Suprapubic skin (tissue), 4 donors: ENCODE measurements at regions not wholly inside any gene's neighbourhood (a gene's known extent, or its start where the extent isn't known, plus 50 kb on each side); places are given as distances from the start of the nearest gene placed in this dataset.

Source experiments
- DNase-seq, 2 donors: peaks; one replicate each; pipeline ENCODE4 v3.0.0-alpha.2; 2019; ENCODE audit warnings: low spot score in 2 of 2
- H3K27ac ChIP-seq: fragments of 200-600 bp; sonication (generic); one replicate; pipeline ENCODE4 v1.5.1; 2019
- H3K27me3 ChIP-seq: fragments of 200-600 bp; sonication (generic); one replicate; pipeline ENCODE4 v1.5.1; 2019
- H3K36me3 ChIP-seq: fragments of 200-600 bp; sonication (generic); one replicate; pipeline ENCODE4 v1.5.1; 2019
- H3K4me1 ChIP-seq: fragments of 200-600 bp; sonication (generic); one replicate; pipeline ENCODE4 v1.5.1; 2019
- H3K4me3 ChIP-seq: fragments of 200-600 bp; sonication (generic); one replicate; pipeline ENCODE4 v1.5.1; 2019; ENCODE audit warnings: mild to moderate bottlenecking
- H3K9me3 ChIP-seq: fragments of 200-600 bp; sonication (generic); one replicate; pipeline ENCODE4 v1.5.1; 2019
- CTCF ChIP-seq, 2 donors: fragments of 200-600 bp in 1 of 2; fragments of 450-650 bp in 1 of 2; sonication (generic) in 1 of 2; IDR thresholded peaks; one replicate each; pipeline ENCODE4 v1.5.1; 2016 to 2019; ENCODE audit warnings: antibody characterized with exemption in 2 of 2, mild to moderate bottlenecking in 1 of 2, moderate library complexity in 1 of 2
- EP300 ChIP-seq: sonication (generic); formaldehyde crosslinking; IDR thresholded peaks from one replicate; pipeline ENCODE4 v1.6.1; 2017; ENCODE audit warnings: antibody characterized with exemption
- POLR2A ChIP-seq, 2 donors: fragments of 450-650 bp; IDR thresholded peaks; one replicate each; pipeline ENCODE4 v1.6.1; 2017; ENCODE audit warnings: antibody characterized with exemption in 2 of 2, mild to moderate bottlenecking in 2 of 2, moderate library complexity in 2 of 2
- POLR2AphosphoS5 ChIP-seq, 3 donors: sonication (generic); formaldehyde crosslinking; IDR thresholded peaks; one replicate each; pipeline ENCODE4 v1.6.1; 2017; ENCODE audit warnings: antibody characterized with exemption in 3 of 3
- WGBS: methylation state at CpG from one replicate; pipeline ENCODE4 v1.1.5; 2018; 5-methylcytosine and 5-hydroxymethylcytosine counted together

- no peak for DNase-seq
- 70% methylated on average over 5 of the region's 5 CpGs for WGBS
- Histone ChIP-seq H3K36me3 (no peaks in the 10 kb centered on the region), H3K27ac (no peak overlapping the region), H3K4me3 (no peak overlapping the region), H3K4me1 (peaks cover 2% of the 10 kb centered on the region), H3K27me3 (no peaks in the 10 kb centered on the region), H3K9me3 (no peaks in the 10 kb centered on the region)
- no peak for TF ChIP-seq POLR2AphosphoS5 (IDR thresholded peaks at IDR 0.05)
- TF ChIP-seq CTCF (IDR thresholded peaks at IDR 0.05) = no peak
- no peak for TF ChIP-seq EP300
- no peak for TF ChIP-seq POLR2A (IDR thresholded peaks at IDR 0.05)
These were observed 244.5 kb upstream of the JARID2 start for GRCh38 chr6:15001326-15001910.

GRCh38 chr6:15008269-15008668 lies 237.6 kb upstream of the JARID2 start:
- Histone ChIP-seq H3K27ac (no peak overlapping the region), H3K4me3 (no peak overlapping the region), H3K27me3 (no peaks in the 10 kb centered on the region), H3K4me1 (no peaks in the 10 kb centered on the region), H3K36me3 (no peaks in the 10 kb centered on the region), H3K9me3 (no peaks in the 10 kb centered on the region)
- no peak for DNase-seq
- TF ChIP-seq EP300 (no peak), CTCF (IDR thresholded peaks at IDR 0.05) (no peak), POLR2A (IDR thresholded peaks at IDR 0.05) (no peak), POLR2AphosphoS5 (IDR thresholded peaks at IDR 0.05) (no peak)

- Histone ChIP-seq H3K4me1 (peaks cover 12% of the 10 kb centered on the region), H3K9me3 (no peaks in the 10 kb centered on the region), H3K27ac (no peak overlapping the region), H3K4me3 (no peak overlapping the region), H3K27me3 (no peaks in the 10 kb centered on the region), H3K36me3 (no peaks in the 10 kb centered on the region)
- TF ChIP-seq EP300 (no peak), POLR2AphosphoS5 (IDR thresholded peaks at IDR 0.05) (no peak), CTCF (IDR thresholded peaks at IDR 0.05) (no peak), POLR2A (IDR thresholded peaks at IDR 0.05) (no peak)
- 92% methylated on average over 1 of the region's 1 CpG for WGBS
- DNase-seq = no peak
These were observed 230.9 kb upstream of the JARID2 start for GRCh38 chr6:15014958-15015357.

GRCh38 chr6:15016813-15017212 lies 229.1 kb upstream of the JARID2 start:
- Histone ChIP-seq H3K4me3 (no peak overlapping the region), H3K27ac (no peak overlapping the region), H3K27me3 (no peaks in the 10 kb centered on the region), H3K4me1 (peaks cover 12% of the 10 kb centered on the region), H3K36me3 (no peaks in the 10 kb centered on the region), H3K9me3 (no peaks in the 10 kb centered on the region)
- no peak for DNase-seq
- no peak for TF ChIP-seq POLR2A (IDR thresholded peaks at IDR 0.05)
- TF ChIP-seq POLR2AphosphoS5 (IDR thresholded peaks at IDR 0.05) = no peak
- no peak for TF ChIP-seq CTCF (IDR thresholded peaks at IDR 0.05)
- TF ChIP-seq EP300 = no peak
- WGBS = 72% methylated on average over 6 of the region's 6 CpGs

GRCh38 chr6:15017261-15017660 lies 228.6 kb upstream of the JARID2 start:
- 20% methylated on average over 11 of the region's 11 CpGs for WGBS
- peaks cover 12% of the 10 kb centered on the region for H3K4me1 ChIP-seq
- H3K27me3 ChIP-seq = no peaks in the 10 kb centered on the region
- H3K4me3 ChIP-seq = no peak overlapping the region
- H3K27ac ChIP-seq = no peak overlapping the region
- no peak for DNase-seq
- H3K36me3 ChIP-seq = no peaks in the 10 kb centered on the region
- TF ChIP-seq CTCF (IDR thresholded peaks at IDR 0.05) (no peak), EP300 (no peak), POLR2A (IDR thresholded peaks at IDR 0.05) (no peak), POLR2AphosphoS5 (IDR thresholded peaks at IDR 0.05) (no peak)
- no peaks in the 10 kb centered on the region for H3K9me3 ChIP-seq
